Activated naive CD8-positive, alpha-beta T cell treated with anti-CD3 and anti-CD28 coated beads for 36 hours (primary cell): ENCODE measurements at regions not wholly inside any gene's neighbourhood (a gene's known extent, or its start where the extent isn't known, plus 50 kb on each side); places are given as distances from the start of the nearest gene placed in this dataset.
"Not testable (repeated sequence)": the region's sequence is repeated elsewhere in the genome, so short reads cannot be mapped to it uniquely, and the experiment has no call there.

Source experiments
- DNase-seq: peaks from one replicate; pipeline ENCODE4 v3.0.0; 2021
- H3K27ac Mint-ChIP-seq: one replicate; pipeline ENCODE4 v1.8.0; 2022; ENCODE audit warnings: mild to moderate bottlenecking, moderate library complexity, mixed read lengths
- H3K27me3 Mint-ChIP-seq: one replicate; pipeline ENCODE4 v1.8.0; 2022; ENCODE audit warnings: mild to moderate bottlenecking, mixed read lengths
- H3K36me3 Mint-ChIP-seq: one replicate; pipeline ENCODE4 v1.8.0; 2021; ENCODE audit warnings: mild to moderate bottlenecking, mixed read lengths
- H3K4me1 Mint-ChIP-seq: one replicate; pipeline ENCODE4 v1.8.0; 2021; ENCODE audit warnings: mixed read lengths
- H3K4me3 Mint-ChIP-seq: one replicate; pipeline ENCODE4 v1.8.0; 2022; ENCODE audit warnings: mild to moderate bottlenecking, moderate library complexity, mixed read lengths
- H3K9me3 Mint-ChIP-seq: one replicate; pipeline ENCODE4 v1.8.0; 2022; ENCODE audit warnings: mixed read lengths

DNA sequence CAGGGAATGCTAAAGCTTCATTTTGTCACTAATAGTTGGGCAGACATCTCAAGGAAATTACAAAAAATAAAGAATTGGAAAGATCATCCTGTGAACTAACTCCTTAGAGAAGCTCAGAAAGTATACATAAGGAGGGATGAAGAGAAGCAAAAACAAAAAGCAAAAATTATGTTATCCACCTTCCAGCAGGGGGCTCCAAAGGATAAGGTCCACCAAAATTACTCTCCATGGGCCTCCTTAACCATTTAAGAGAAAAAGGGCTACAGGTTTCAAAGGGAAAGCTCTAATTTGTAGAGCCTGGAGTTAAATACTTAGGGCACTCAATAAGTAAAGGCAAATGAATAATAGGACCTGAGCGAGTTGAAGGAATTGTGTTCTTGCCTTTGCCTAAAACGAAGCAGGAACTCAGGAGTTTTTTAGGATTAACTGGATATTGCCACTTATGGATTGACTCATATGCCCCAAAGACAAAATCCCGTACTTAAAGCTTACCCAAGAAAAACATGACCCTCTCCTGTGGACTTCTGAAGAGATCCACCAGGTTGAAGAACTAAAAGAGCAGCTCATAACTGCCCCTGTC is 1167.9 kb downstream of the DSC3 start:
- Mint-ChIP-seq H3K27me3 (no peaks in the 10 kb centered on the region), H3K36me3 (no peaks in the 10 kb centered on the region), H3K4me3 (no peak overlapping the region), H3K27ac (no peak overlapping the region), H3K9me3 (no peaks in the 10 kb centered on the region), H3K4me1 (no peaks in the 10 kb centered on the region)
- DNase-seq: no peak

GRCh38 chr18:29873211-29873610 is 1169.3 kb downstream of the DSC3 start:
- no peaks in the 10 kb centered on the region for H3K27me3 Mint-ChIP-seq
- H3K36me3 Mint-ChIP-seq: no peaks in the 10 kb centered on the region
- no peaks in the 10 kb centered on the region for H3K4me1 Mint-ChIP-seq
- no peaks in the 10 kb centered on the region for H3K9me3 Mint-ChIP-seq
- H3K27ac Mint-ChIP-seq: no peak overlapping the region
- no peak for DNase-seq
- H3K4me3 Mint-ChIP-seq: no peak overlapping the region

GRCh38 chr18:29871246-29871645 is 1171.3 kb downstream of the DSC3 start:
- no peak for DNase-seq
- H3K9me3 Mint-ChIP-seq: no peaks in the 10 kb centered on the region
- H3K4me1 Mint-ChIP-seq: no peaks in the 10 kb centered on the region
- H3K27me3 Mint-ChIP-seq: no peaks in the 10 kb centered on the region
- H3K27ac Mint-ChIP-seq: no peak overlapping the region
- no peaks in the 10 kb centered on the region for H3K36me3 Mint-ChIP-seq
- no peak overlapping the region for H3K4me3 Mint-ChIP-seq

- Mint-ChIP-seq H3K9me3 (peaks cover 6% of the 10 kb centered on the region), H3K27ac (no peak overlapping the region), H3K27me3 (no peaks in the 10 kb centered on the region), H3K4me3 (no peak overlapping the region), H3K36me3 (no peaks in the 10 kb centered on the region), H3K4me1 (no peaks in the 10 kb centered on the region)
- no peak for DNase-seq
Observed at GRCh38 chr18:29862824-29863223, 1179.7 kb downstream of the DSC3 start.

DNA sequence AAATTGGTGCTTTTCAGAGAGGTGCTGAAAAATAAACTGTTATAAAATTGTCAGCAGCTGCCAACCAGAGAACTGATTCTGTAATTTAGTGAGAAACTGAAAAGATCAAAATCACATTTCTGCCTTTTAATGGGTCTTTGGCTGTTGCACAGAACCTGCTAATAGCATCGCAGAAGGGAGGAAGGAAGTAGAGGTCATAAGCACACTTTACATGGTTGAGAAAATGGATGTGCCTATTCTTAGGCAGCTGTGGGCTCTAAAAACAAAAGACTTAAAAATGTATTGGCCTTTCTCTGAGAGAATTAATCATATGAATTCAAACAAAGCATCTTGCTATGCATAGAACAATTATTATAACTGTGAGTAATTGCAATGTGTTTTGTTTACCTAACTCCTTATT is 1186.9 kb downstream of the DSC3 start:
- DNase-seq: no peak
- H3K27me3 Mint-ChIP-seq: no peaks in the 10 kb centered on the region
- no peaks in the 10 kb centered on the region for H3K36me3 Mint-ChIP-seq
- H3K4me3 Mint-ChIP-seq: no peak overlapping the region
- H3K9me3 Mint-ChIP-seq: peaks cover 10% of the 10 kb centered on the region
- H3K4me1 Mint-ChIP-seq: no peaks in the 10 kb centered on the region
- H3K27ac Mint-ChIP-seq: no peak overlapping the region

DNA sequence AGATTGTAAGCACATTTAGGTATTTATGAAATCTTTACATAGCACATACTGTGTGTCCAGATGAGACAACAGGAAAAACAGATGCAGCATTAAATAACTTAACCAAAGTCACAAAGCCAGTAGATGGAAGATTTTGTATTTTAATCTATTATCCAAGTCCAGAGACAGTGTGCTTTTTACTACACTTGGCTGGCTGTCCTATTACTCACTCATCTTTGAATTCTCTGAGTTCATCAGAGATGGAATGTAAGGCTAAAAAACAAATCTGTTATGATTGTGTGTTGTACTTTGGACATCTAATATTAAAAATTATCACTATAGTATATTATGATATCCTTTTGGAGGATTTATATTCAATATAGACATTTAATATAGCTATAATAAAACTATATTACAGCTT is 1189.4 kb downstream of the DSC3 start:
- Mint-ChIP-seq H3K36me3 (no peaks in the 10 kb centered on the region), H3K27me3 (no peaks in the 10 kb centered on the region), H3K4me1 (no peaks in the 10 kb centered on the region), H3K27ac (no peak overlapping the region), H3K4me3 (no peak overlapping the region), H3K9me3 (peaks cover 9% of the 10 kb centered on the region)
- no peak for DNase-seq

DNA sequence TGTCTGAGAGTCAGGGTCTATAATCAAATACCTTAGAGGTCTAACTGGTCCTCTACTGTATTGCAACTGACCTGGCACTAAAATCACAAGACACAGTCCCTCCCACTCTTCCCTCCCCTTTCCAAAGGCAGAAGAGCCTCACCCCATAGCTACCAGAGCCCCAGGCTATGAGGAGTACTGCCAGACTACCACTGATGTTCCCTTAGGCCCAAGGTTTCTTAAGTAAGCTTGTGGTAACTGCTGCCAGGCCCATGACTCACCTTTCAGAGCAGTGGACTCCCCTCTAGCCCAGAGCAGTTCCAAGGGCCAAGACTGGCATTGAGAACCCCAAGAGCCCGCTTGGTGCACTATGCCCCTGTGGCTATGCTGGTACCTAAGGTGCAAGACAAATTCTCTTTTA is 1193.4 kb downstream of the DSC3 start:
- no peaks in the 10 kb centered on the region for H3K27me3 Mint-ChIP-seq
- H3K4me3 Mint-ChIP-seq: no peak overlapping the region
- no peaks in the 10 kb centered on the region for H3K36me3 Mint-ChIP-seq
- no peak for DNase-seq
- no peak overlapping the region for H3K27ac Mint-ChIP-seq
- H3K4me1 Mint-ChIP-seq: no peaks in the 10 kb centered on the region
- peaks cover 13% of the 10 kb centered on the region for H3K9me3 Mint-ChIP-seq

DNA sequence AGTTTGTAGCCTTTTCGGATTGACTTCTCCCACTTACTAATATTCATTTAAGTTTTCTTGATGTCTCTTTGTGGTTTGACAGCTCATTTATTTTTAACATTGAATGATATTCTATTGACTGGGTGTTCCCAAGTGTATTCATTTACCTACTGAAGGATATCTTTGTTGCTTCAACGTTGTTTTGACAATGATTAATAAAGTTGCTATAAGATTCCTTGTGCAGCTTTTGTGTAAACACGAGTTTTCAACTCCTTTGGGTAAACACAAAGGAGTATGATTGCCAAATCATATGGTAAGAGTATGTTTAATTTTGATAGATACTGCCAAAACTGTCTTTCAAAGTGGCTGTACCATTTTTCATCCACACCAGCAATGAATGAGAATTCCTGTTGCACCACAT is 1200.9 kb downstream of the DSC3 start:
- Mint-ChIP-seq H3K27ac (no peak overlapping the region), H3K36me3 (no peaks in the 10 kb centered on the region), H3K4me1 (no peaks in the 10 kb centered on the region), H3K4me3 (no peak overlapping the region), H3K27me3 (no peaks in the 10 kb centered on the region), H3K9me3 (peaks cover 10% of the 10 kb centered on the region)
- no peak for DNase-seq

DNA sequence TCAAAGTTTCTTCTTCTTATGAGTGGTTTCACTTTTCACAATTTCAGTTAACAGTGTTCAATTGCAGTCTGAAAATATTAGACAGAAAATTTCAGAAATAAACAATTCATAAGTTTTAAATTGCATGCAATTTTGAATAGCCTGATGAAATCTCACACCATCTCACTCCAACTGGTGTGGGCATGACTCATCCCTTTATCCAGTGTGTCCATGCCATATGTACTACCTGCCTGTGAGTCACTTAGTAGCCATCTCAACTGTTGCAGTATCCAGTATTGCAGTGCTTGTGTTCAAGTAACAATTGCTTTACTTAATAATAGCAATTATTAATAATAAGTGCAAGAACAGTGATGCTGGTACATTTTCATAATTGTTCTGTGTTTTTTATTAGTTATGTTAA is 1202.5 kb downstream of the DSC3 start:
- Mint-ChIP-seq H3K27me3 (no peaks in the 10 kb centered on the region), H3K27ac (no peak overlapping the region), H3K4me1 (no peaks in the 10 kb centered on the region), H3K36me3 (no peaks in the 10 kb centered on the region), H3K4me3 (no peak overlapping the region), H3K9me3 (peaks cover 5% of the 10 kb centered on the region)
- no peak for DNase-seq

GRCh38 chr18:29838961-29839360 is 1203.6 kb downstream of the DSC3 start:
- not testable (repeated sequence) for H3K4me1 Mint-ChIP-seq, H3K9me3 Mint-ChIP-seq, DNase-seq, H3K27me3 Mint-ChIP-seq, H3K36me3 Mint-ChIP-seq, H3K27ac Mint-ChIP-seq, H3K4me3 Mint-ChIP-seq

- H3K4me1 Mint-ChIP-seq: no peaks in the 10 kb centered on the region
- H3K4me3 Mint-ChIP-seq: no peak overlapping the region
Observed at GRCh38 chr18:29838556-29838955, 1204.0 kb downstream of the DSC3 start.

DNA sequence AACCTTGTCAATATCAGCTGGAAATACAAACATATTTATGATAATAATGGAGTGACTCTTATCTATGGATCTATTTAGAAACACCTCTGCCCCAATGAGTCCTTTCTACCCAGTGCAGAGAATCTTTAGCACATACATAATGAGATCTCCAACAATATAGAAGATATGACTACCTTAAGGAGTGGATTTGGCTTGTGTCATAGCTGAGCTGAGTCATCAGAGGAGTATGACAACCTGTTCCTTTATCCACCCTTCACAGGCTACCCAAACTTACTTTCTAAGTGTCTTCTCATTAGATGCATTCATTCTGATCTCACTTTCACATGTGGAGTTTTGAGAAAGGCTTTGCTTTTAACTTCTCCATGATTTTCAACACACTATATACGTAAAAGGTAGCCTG is 1218.9 kb downstream of the DSC3 start:
- no peaks in the 10 kb centered on the region for H3K4me1 Mint-ChIP-seq
- no peak for DNase-seq
- no peaks in the 10 kb centered on the region for H3K27me3 Mint-ChIP-seq
- peaks cover 5% of the 10 kb centered on the region for H3K9me3 Mint-ChIP-seq
- no peak overlapping the region for H3K4me3 Mint-ChIP-seq
- no peak overlapping the region for H3K27ac Mint-ChIP-seq
- H3K36me3 Mint-ChIP-seq: no peaks in the 10 kb centered on the region

More at GRCh38 chr18:29838556-29838955, 1204.0 kb downstream of the DSC3 start:
- no peaks in the 10 kb centered on the region for H3K36me3 Mint-ChIP-seq
- H3K9me3 Mint-ChIP-seq: peaks cover 5% of the 10 kb centered on the region
- DNase-seq: no peak
- H3K27ac Mint-ChIP-seq: no peak overlapping the region
- H3K27me3 Mint-ChIP-seq: no peaks in the 10 kb centered on the region

DNA sequence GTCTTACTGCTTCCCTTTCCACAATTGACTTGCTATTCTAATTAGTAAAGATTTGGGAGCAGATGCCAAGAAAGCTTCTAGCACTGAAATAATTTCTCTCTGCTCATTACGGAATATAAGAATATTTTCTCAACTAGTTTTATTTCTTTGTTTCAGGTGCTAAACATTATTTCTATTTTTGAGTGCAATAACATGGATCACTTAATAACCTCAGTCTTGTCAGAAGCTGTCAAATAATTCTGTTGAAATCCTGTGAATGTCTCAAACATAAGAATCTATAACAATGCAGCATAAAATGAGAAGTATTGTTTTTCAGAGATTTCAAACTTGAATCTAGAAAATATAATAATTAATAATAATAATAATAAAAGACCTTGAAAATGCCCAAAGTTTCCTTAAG is 1221.0 kb downstream of the DSC3 start:
- Mint-ChIP-seq H3K27me3 (no peaks in the 10 kb centered on the region), H3K36me3 (no peaks in the 10 kb centered on the region), H3K9me3 (peaks cover 3% of the 10 kb centered on the region), H3K27ac (no peak overlapping the region), H3K4me1 (no peaks in the 10 kb centered on the region), H3K4me3 (no peak overlapping the region)
- DNase-seq: no peak

DNA sequence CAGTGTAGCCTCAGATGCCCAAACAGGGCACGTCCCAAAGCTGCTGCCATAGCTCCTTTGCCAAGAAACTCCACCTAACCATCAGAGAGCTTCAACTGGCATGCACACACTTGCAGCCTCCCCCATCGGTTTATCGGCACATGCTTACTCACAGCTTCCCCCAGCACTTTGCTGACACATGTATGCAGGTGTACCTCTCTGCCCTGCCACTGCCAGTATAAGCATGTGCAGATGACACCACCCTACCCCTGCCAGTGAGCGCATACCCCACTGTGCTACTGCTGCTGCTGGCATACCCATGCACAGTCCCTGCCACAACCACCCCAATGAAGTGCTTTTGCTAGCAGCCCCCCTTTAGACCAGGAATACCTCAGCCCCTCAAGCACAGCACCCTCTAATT is 1231.0 kb downstream of the DSC3 start:
- Mint-ChIP-seq H3K4me1 (no peaks in the 10 kb centered on the region), H3K27me3 (no peaks in the 10 kb centered on the region), H3K36me3 (no peaks in the 10 kb centered on the region), H3K9me3 (peaks cover 15% of the 10 kb centered on the region), H3K4me3 (no peak overlapping the region), H3K27ac (no peak overlapping the region)
- no peak for DNase-seq

- Mint-ChIP-seq H3K36me3 (no peaks in the 10 kb centered on the region), H3K27ac (no peak overlapping the region), H3K9me3 (peaks cover 3% of the 10 kb centered on the region), H3K27me3 (no peaks in the 10 kb centered on the region), H3K4me3 (no peak overlapping the region), H3K4me1 (no peaks in the 10 kb centered on the region)
- DNase-seq: no peak
Observed at GRCh38 chr18:29780816-29781215, 1261.7 kb downstream of the DSC3 start.

GRCh38 chr18:29779096-29779495 is 1263.4 kb downstream of the DSC3 start:
- Mint-ChIP-seq H3K27me3 (no peaks in the 10 kb centered on the region), H3K4me1 (no peaks in the 10 kb centered on the region), H3K9me3 (peaks cover 3% of the 10 kb centered on the region), H3K4me3 (no peak overlapping the region), H3K36me3 (no peaks in the 10 kb centered on the region), H3K27ac (no peak overlapping the region)
- no peak for DNase-seq

DNA sequence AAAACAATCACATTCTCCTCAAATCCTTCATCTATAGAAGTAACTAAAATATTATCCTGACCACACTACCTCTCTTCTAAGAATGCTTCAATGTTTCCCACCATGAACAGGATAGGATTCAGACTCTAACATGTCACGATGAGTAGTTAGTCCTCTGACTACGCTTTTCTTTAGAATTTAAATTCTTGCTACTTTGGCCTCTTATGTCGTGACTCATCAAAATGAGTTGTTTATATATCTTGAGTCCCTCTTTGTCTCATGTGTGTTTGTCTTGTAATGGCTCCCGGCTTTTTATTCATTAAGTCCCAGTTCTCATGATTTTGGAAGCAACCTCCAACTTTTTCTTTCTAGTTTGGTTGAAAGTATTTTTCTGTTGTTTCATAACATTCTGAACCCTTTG is 1289.2 kb downstream of the DSC3 start:
- Mint-ChIP-seq H3K9me3 (peaks cover 13% of the 10 kb centered on the region), H3K4me3 (no peak overlapping the region), H3K27me3 (no peaks in the 10 kb centered on the region), H3K27ac (no peak overlapping the region), H3K4me1 (no peaks in the 10 kb centered on the region), H3K36me3 (no peaks in the 10 kb centered on the region)
- no peak for DNase-seq
